Endothelial cell of umbilical vein (primary cell): ENCODE measurements at regions not wholly inside any gene's neighbourhood (a gene's known extent, or its start where the extent isn't known, plus 50 kb on each side); places are given as distances from the start of the nearest gene placed in this dataset.

Experiments
- BruUV-seq: library from RNA; stranded (reverse); fragments of 400-500 nt; replicated peaks from 2 replicates; lab custom pipeline; 2021; lab: Mats Ljungman, UMichigan
- CTCF ChIA-PET: fragments of 300-600, 350-600 bp; sonication (Branson Sonifier 250); formaldehyde crosslinking; loops from one replicate; lab custom pipeline; 2021; ENCODE audit warnings: antibody characterized with exemption, inconsistent platforms; lab: Charles Lee
- POLR2A ChIA-PET: fragments of 300-600, 350-600 bp; sonication (Branson Sonifier 250); formaldehyde crosslinking; loops from one replicate; lab custom pipeline; 2021; ENCODE audit warnings: antibody characterized with exemption, inconsistent platforms; lab: Charles Lee
- DNase-seq: peaks from one replicate; pipeline ENCODE4 v3.0.0-alpha.2; 2011; ENCODE audit warnings: low read depth, low spot score
- FAIRE-seq: peaks from 2 replicates; lab custom pipeline; 2011; peaks lifted over from hg19 to GRCh38; lab: Jason Lieb, UNC
- H2AFZ ChIP-seq: 2 replicates; pipeline ENCODE4 v1.6.0; 2012; ENCODE audit warnings: low read depth, low read length, control low read depth, inconsistent platforms
- H3K27ac ChIP-seq: 2 replicates; pipeline ENCODE4 v1.5.1; 2011; ENCODE audit warnings: low read depth, mild to moderate bottlenecking, control low read depth, low read length, moderate library complexity; ENCODE audit not compliant: insufficient read depth
- H3K27me3 ChIP-seq, 2 experiments: 2 replicates each; pipeline versions ENCODE4 v1.6.0 to v1.6.1; 2011; ENCODE audit warnings: low read length in 2 of 2, mixed read lengths in 1 of 2; ENCODE audit not compliant: control insufficient read depth in 2 of 2, insufficient read depth in 2 of 2
- H3K36me3 ChIP-seq, 2 experiments: 2 replicates in 1 of 2; 3 replicates in 1 of 2; pipeline ENCODE4 v1.5.1; 2011; ENCODE audit warnings: low read length in 2 of 2, mild to moderate bottlenecking in 1 of 2, moderate library complexity in 1 of 2; ENCODE audit not compliant: control insufficient read depth in 2 of 2, insufficient read depth in 2 of 2; ENCODE audit errors: extremely low read depth in 1 of 2
- H3K4me1 ChIP-seq: 3 replicates; pipeline ENCODE4 v1.5.1; 2011; ENCODE audit warnings: mild to moderate bottlenecking, low read length; ENCODE audit not compliant: control insufficient read depth, insufficient read depth; ENCODE audit errors: extremely low read depth
- H3K4me2 ChIP-seq: 2 replicates; pipeline ENCODE4 v1.6.1; 2011; ENCODE audit warnings: low read length, control low read depth, mixed read lengths; ENCODE audit not compliant: insufficient read depth
- H3K4me3 ChIP-seq, 3 experiments: fragments of 200-600 bp in 1 of 3; sonication (generic), shearing (Covaris generic) in 1 of 3; replicated peaks in 1 of 3; 2 replicates each; pipeline ENCODE4 v1.5.1; 2011 to 2016; ENCODE audit warnings: control low read depth in 3 of 3, low read length in 3 of 3, mild to moderate bottlenecking in 2 of 3, inconsistent platforms in 1 of 3, low read depth in 1 of 3, moderate library complexity in 1 of 3; ENCODE audit not compliant: insufficient read depth in 1 of 3
- H3K79me2 ChIP-seq: 2 replicates; pipeline ENCODE4 v1.6.0; 2012; ENCODE audit warnings: low read length, inconsistent platforms; ENCODE audit not compliant: control insufficient read depth, insufficient read depth
- H3K9ac ChIP-seq: replicated peaks from 2 replicates; pipeline ENCODE3; 2011; ENCODE audit warnings: low read length, control low read depth; ENCODE audit not compliant: insufficient read depth; ENCODE audit errors: extremely low read depth
- H3K9me1 ChIP-seq: replicated peaks from 3 replicates; pipeline ENCODE4 v1.6.0; 2011; ENCODE audit warnings: mild to moderate bottlenecking, low read length; ENCODE audit not compliant: control insufficient read depth, insufficient read depth; ENCODE audit errors: extremely low read depth
- H3K9me3 ChIP-seq: replicated peaks from 2 replicates; pipeline ENCODE4 v1.5.1; 2012; ENCODE audit warnings: low read length, inconsistent platforms; ENCODE audit not compliant: control insufficient read depth, insufficient read depth
- H4K20me1 ChIP-seq: replicated peaks from 2 replicates; pipeline ENCODE3; 2011; ENCODE audit warnings: mild to moderate bottlenecking, low read length; ENCODE audit not compliant: control insufficient read depth, insufficient read depth; ENCODE audit errors: extremely low read depth
- EZH2 ChIP-seq: IDR thresholded peaks from 2 replicates; pipeline ENCODE4 v1.6.1; 2012; ENCODE audit warnings: borderline replicate concordance, low read depth, mild to moderate bottlenecking, moderate library complexity, low read length, inconsistent platforms; ENCODE audit not compliant: severe bottlenecking
- FOS ChIP-seq: IDR thresholded peaks from 2 replicates; pipeline ENCODE4 v1.6.1; 2011; ENCODE audit warnings: mild to moderate bottlenecking, low read length, moderate library complexity, borderline replicate concordance; ENCODE audit not compliant: insufficient read depth
- GATA2 ChIP-seq: IDR thresholded peaks from 2 replicates; pipeline ENCODE4 v1.7.0; 2011; ENCODE audit warnings: low read depth, mild to moderate bottlenecking, moderate library complexity, mixed read lengths, low read length; ENCODE audit not compliant: insufficient read length, insufficient read depth
- JUN ChIP-seq: IDR thresholded peaks from 2 replicates; pipeline ENCODE4 v1.6.1; 2011; ENCODE audit warnings: borderline replicate concordance, low read depth; ENCODE audit not compliant: insufficient read length, insufficient read depth
- MYC ChIP-seq: IDR thresholded peaks from one replicate; pipeline ENCODE4 v1.6.1; 2011; ENCODE audit warnings: mild to moderate bottlenecking, low read depth, low read length
- POLR2A ChIP-seq: IDR thresholded peaks from 2 replicates; pipeline ENCODE4 v1.6.1; 2012; ENCODE audit warnings: low read depth, mild to moderate bottlenecking, control low read depth, low read length
- POLR2AphosphoS5 ChIP-seq: IDR thresholded peaks from 2 replicates; pipeline ENCODE4 v1.6.1; 2012; ENCODE audit warnings: low read depth, mild to moderate bottlenecking, control low read depth, low read length, moderate library complexity; ENCODE audit not compliant: insufficient read depth
- dilution Hi-C: fragments of 300-500 bp; cut with MboI; formaldehyde crosslinking; loops from one replicate; pipeline ENCODE4 v1.15.0; 2019; ENCODE audit warnings: low sequenced_read_pairs; ENCODE audit not compliant: extremely low pct_ligation_motif_present
- intact Hi-C: fragments of 100-400 bp; cut with micrococcal nuclease; formaldehyde crosslinking; loops from one replicate; pipeline ENCODE4 v1.10.0; 2022
- TF ChIP-seq, protein P1 (sequence below), 2 donors: IDR thresholded peaks; 1 replicate in 1 of 2; 2 replicates in 1 of 2; pipeline ENCODE4 v1.5.1; 2011; ENCODE audit warnings: low read length in 2 of 2, mild to moderate bottlenecking in 2 of 2, moderate library complexity in 2 of 2, control low read depth in 1 of 2, inconsistent platforms in 1 of 2, low read depth in 1 of 2; ENCODE audit not compliant: insufficient read depth in 1 of 2; ENCODE audit errors: extremely low read depth in 1 of 2
- TF ChIP-seq, protein P2 (sequence below): IDR thresholded peaks from 2 replicates; pipeline ENCODE4 v1.6.1; 2011; ENCODE audit not compliant: insufficient read depth, insufficient read length

DNA sequence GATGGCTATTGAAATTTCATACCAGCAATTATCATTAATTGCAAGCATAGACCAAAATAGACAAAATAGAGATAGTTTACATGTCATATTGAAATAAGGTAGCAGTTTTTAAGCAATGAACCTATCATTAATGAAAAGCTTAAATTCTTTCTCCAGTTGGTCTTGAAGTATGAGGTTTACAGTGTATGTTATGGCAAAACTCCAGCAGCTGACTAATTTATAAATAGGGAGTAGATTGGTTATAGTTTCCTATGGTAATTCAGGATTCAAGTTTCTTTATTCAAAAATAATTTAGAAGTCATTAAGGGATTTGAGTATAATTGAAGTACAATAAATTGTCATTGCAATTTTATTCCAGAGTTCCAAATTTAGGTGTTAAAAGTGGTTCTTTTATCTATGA lies 69.6 kb upstream of the COL5A2 start:
- H3K27ac ChIP-seq = no peak overlapping the region
- intact Hi-C loops = no loop called here
- H3K4me1 ChIP-seq = peaks cover 2% of the 10 kb centered on the region
- H3K27me3 ChIP-seq = no peaks in the 10 kb centered on the region
- no TSS peak for BruUV-seq
- ChIA-PET POLR2A (no interaction called here), CTCF (interaction anchor here (1.4 to 1.7 kb wide), 2 partner anchors 12 to 38 kb away, joined by 4 to 6 read pairs; no protein-coding TSS in a partner anchor)
- H4K20me1 ChIP-seq = no peaks in the 10 kb centered on the region
- H3K9ac ChIP-seq = no peak overlapping the region
- TF ChIP-seq MYC (no peak), POLR2AphosphoS5 (no peak), GATA2 (no peak), EZH2 (no peak), JUN (no peak), FOS (no peak), POLR2A (no peak)
- TF ChIP-seq, protein P1, sequence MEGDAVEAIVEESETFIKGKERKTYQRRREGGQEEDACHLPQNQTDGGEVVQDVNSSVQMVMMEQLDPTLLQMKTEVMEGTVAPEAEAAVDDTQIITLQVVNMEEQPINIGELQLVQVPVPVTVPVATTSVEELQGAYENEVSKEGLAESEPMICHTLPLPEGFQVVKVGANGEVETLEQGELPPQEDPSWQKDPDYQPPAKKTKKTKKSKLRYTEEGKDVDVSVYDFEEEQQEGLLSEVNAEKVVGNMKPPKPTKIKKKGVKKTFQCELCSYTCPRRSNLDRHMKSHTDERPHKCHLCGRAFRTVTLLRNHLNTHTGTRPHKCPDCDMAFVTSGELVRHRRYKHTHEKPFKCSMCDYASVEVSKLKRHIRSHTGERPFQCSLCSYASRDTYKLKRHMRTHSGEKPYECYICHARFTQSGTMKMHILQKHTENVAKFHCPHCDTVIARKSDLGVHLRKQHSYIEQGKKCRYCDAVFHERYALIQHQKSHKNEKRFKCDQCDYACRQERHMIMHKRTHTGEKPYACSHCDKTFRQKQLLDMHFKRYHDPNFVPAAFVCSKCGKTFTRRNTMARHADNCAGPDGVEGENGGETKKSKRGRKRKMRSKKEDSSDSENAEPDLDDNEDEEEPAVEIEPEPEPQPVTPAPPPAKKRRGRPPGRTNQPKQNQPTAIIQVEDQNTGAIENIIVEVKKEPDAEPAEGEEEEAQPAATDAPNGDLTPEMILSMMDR (IDR thresholded peaks at IDR 0.05; ENCODE audit: extremely low read depth in 1 of 2, insufficient read depth in 1 of 2, low read depth in 1 of 2, low read length in 2 of 2) = no peak
- TF ChIP-seq, protein P2, sequence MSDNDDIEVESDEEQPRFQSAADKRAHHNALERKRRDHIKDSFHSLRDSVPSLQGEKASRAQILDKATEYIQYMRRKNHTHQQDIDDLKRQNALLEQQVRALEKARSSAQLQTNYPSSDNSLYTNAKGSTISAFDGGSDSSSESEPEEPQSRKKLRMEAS = no peak
- no peaks in the 10 kb centered on the region for H3K36me3 ChIP-seq
- no peaks in the 10 kb centered on the region for H3K9me3 ChIP-seq
- H3K4me3 ChIP-seq = no peak overlapping the region
- DNase-seq = peak; percentile 33
- FAIRE-seq = no peak
- dilution Hi-C loops = no loop called here
- H3K4me2 ChIP-seq = no peak overlapping the region
- no peaks in the 10 kb centered on the region for H3K9me1 ChIP-seq
- H3K79me2 ChIP-seq = no peaks in the 10 kb centered on the region
- H2AFZ ChIP-seq = no peak overlapping the region
